ENCODE measurements at regions not wholly inside any gene's neighbourhood (a gene's known extent, or its start where the extent isn't known, plus 50 kb on each side); places are given as distances from the start of the nearest gene placed in this dataset.
"Not testable (repeated sequence)": the region's sequence is repeated elsewhere in the genome, so short reads cannot be mapped to it uniquely, and the experiment has no call there.

DNA sequence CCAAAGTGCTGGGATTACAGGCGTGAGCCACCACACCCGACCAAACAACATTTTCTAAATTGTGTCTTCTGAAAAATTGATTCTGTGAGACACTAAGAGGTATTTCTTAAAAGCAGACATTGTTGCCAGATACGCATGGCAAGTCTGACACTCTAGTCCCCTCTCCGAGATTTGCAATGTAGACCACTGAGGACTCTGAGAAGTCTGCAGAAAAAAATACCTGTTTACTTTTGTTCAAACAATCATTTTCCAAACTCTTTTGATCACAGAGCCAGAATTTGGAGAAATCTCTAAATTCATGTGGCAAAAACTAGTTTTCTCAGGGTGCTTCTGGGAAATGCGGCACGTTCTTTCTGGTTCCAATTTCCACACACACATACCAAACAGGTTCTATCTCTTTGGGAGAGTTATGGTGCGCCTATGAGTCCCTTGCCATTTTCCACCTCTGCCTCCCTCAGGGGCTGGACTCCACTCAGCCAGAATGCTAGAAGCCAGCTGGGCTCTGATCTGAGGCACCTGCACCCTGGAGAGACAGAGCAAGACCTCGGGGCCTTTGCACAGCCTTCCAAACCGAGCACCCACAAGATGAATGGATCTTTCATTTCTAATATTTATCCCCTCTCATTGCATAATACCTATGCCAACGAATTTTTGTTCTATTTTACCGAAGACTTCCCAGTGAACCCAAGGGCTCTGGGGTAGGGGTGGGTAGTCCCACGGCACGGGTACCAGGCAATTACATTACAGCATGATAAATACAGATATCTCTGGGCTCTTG lies 152.7 kb downstream of the MYCN start:
- H3K27ac ChIP-seq (ENCODE audit: low read depth in 1 of 2, low read length in 2 of 2), result no peak overlapping the region
- H3K4me3 ChIP-seq (ENCODE audit: low read length), result no peak overlapping the region
- TF ChIP-seq, protein P1, sequence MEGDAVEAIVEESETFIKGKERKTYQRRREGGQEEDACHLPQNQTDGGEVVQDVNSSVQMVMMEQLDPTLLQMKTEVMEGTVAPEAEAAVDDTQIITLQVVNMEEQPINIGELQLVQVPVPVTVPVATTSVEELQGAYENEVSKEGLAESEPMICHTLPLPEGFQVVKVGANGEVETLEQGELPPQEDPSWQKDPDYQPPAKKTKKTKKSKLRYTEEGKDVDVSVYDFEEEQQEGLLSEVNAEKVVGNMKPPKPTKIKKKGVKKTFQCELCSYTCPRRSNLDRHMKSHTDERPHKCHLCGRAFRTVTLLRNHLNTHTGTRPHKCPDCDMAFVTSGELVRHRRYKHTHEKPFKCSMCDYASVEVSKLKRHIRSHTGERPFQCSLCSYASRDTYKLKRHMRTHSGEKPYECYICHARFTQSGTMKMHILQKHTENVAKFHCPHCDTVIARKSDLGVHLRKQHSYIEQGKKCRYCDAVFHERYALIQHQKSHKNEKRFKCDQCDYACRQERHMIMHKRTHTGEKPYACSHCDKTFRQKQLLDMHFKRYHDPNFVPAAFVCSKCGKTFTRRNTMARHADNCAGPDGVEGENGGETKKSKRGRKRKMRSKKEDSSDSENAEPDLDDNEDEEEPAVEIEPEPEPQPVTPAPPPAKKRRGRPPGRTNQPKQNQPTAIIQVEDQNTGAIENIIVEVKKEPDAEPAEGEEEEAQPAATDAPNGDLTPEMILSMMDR (IDR thresholded peaks at IDR 0.05), result no peak
- no peaks in the 10 kb centered on the region for H3K4me1 ChIP-seq (ENCODE audit: insufficient read depth, low read length)
- DNase-seq, result no peak
- Mint-ChIP-seq H3K27me3 (no peaks in the 10 kb centered on the region), H3K9me3 (no peaks in the 10 kb centered on the region), H3K27ac (no peak overlapping the region), H3K4me3 (no peak overlapping the region), H3K4me1 (ENCODE audit: low read depth) (no peaks in the 10 kb centered on the region), H3K36me3 (ENCODE audit: low read depth) (no peaks in the 10 kb centered on the region)
- ChIA-PET POLR2A (no interaction called here), CTCF (interaction anchor here (0.7 kb wide), 1 partner anchor 1762 kb away, joined by 4 read pairs; no protein-coding TSS in a partner anchor)
- H3K9me3 ChIP-seq (ENCODE audit: control insufficient read depth in 1 of 2, insufficient read depth in 1 of 2, low read length in 2 of 2), result peaks cover 0 to 9% of the 10 kb centered on the region in 2 experiments
- H3K36me3 ChIP-seq (ENCODE audit: insufficient read depth, low read length), result no peaks in the 10 kb centered on the region
- ATAC-seq (ENCODE audit: poor library complexity), result no peak
- H3K27me3 ChIP-seq (ENCODE audit: control insufficient read depth in 1 of 2, insufficient read depth in 2 of 2, low read length in 2 of 2), result no peaks in the 10 kb centered on the region
- intact Hi-C loops (cut with DNase I, micrococcal nuclease), result no loop called here

GRCh38 chr2:16091576-16092282 lies 151.4 kb downstream of the MYCN start:
- TF ChIP-seq, protein P1 (IDR thresholded peaks at IDR 0.05), result no peak
- Mint-ChIP-seq H3K4me1 (ENCODE audit: low read depth) (no peaks in the 10 kb centered on the region), H3K27me3 (no peaks in the 10 kb centered on the region), H3K36me3 (ENCODE audit: low read depth) (no peaks in the 10 kb centered on the region), H3K4me3 (no peak overlapping the region), H3K27ac (no peak overlapping the region), H3K9me3 (no peaks in the 10 kb centered on the region)
- Histone ChIP-seq H3K9me3 (ENCODE audit: control insufficient read depth in 1 of 2, insufficient read depth in 1 of 2, low read length in 2 of 2) (peaks cover 0 to 9% of the 10 kb centered on the region in 2 experiments), H3K4me1 (ENCODE audit: insufficient read depth, low read length) (no peaks in the 10 kb centered on the region), H3K36me3 (ENCODE audit: insufficient read depth, low read length) (no peaks in the 10 kb centered on the region), H3K27me3 (ENCODE audit: control insufficient read depth in 1 of 2, insufficient read depth in 2 of 2, low read length in 2 of 2) (no peaks in the 10 kb centered on the region), H3K27ac (ENCODE audit: low read depth in 1 of 2, low read length in 2 of 2) (no peak overlapping the region), H3K4me3 (ENCODE audit: low read length) (no peak overlapping the region)
- ChIA-PET CTCF (interaction anchor here (0.7 kb wide), 1 partner anchor 1760 kb away, joined by 4 read pairs; no protein-coding TSS in a partner anchor), POLR2A (no interaction called here)
- no peak for ATAC-seq (ENCODE audit: poor library complexity)
- no peak for DNase-seq
- intact Hi-C loops (cut with DNase I, micrococcal nuclease), result no loop called here

DNA sequence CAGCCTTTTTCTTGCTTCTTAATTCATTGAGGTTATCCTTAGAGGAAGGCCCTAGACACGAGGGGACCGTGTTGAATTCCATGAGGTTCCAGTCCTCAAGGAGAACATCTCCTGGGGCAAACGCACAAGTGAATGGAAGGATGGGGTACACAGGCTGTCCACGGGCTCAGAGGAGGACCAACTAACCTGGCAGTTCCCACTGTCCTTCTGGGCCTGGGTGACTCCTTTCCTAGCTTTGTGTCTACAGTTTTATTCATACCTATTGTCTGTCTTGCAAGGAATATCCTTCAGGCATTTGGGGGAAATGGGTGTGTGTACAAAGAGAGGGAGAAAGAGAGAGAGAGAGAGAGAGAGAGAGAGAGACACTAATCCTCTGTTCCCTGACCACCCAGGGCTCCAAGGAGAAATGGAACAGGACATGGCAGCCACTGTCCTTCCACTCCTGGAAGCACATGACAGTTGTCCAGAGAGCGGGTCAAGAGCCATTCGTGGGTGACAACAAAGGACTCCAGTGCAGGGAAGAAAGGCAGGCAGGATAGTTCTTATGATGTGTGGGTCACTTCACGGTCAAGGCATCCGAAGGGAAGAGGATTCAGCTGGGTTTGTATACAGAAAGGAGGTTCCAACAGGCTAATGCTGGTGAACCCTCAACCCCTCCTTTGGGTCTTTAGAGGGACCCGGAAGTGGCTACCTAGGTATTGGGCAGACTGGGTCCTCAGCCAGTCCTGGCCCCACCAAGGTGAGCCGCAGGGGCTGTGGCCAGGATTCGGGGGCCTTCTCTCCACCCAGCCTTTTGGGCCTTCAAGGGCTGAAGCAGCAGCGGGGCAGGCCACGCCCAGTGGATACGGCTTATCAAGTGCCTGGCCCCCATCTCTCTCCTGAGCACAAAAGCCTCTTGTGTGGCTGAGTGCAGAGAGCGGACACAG lies 150.6 kb downstream of the MYCN start:
- ChIA-PET CTCF (no interaction called here), POLR2A (no interaction called here)
- no peaks in the 10 kb centered on the region for H3K36me3 Mint-ChIP-seq (ENCODE audit: low read depth)
- Histone ChIP-seq H3K27ac (ENCODE audit: low read depth in 1 of 2, low read length in 2 of 2) (no peak overlapping the region), H3K36me3 (ENCODE audit: insufficient read depth, low read length) (no peaks in the 10 kb centered on the region), H3K4me3 (ENCODE audit: low read length) (no peak overlapping the region), H3K27me3 (ENCODE audit: control insufficient read depth in 1 of 2, insufficient read depth in 2 of 2, low read length in 2 of 2) (no peaks in the 10 kb centered on the region), H3K9me3 (ENCODE audit: control insufficient read depth in 1 of 2, insufficient read depth in 1 of 2, low read length in 2 of 2) (peaks cover 0 to 9% of the 10 kb centered on the region in 2 experiments), H3K4me1 (ENCODE audit: insufficient read depth, low read length) (no peaks in the 10 kb centered on the region)
- TF ChIP-seq, protein P1 (IDR thresholded peaks at IDR 0.05), result no peak
- H3K4me3 Mint-ChIP-seq, result no peak overlapping the region
- ATAC-seq (ENCODE audit: poor library complexity) (no peak), DNase-seq (no peak)
- no peak overlapping the region for H3K27ac Mint-ChIP-seq
- no peaks in the 10 kb centered on the region for H3K27me3 Mint-ChIP-seq
- H3K9me3 Mint-ChIP-seq, result no peaks in the 10 kb centered on the region
- intact Hi-C loops (cut with DNase I, micrococcal nuclease), result no loop called here
- no peaks in the 10 kb centered on the region for H3K4me1 Mint-ChIP-seq (ENCODE audit: low read depth)

DNA sequence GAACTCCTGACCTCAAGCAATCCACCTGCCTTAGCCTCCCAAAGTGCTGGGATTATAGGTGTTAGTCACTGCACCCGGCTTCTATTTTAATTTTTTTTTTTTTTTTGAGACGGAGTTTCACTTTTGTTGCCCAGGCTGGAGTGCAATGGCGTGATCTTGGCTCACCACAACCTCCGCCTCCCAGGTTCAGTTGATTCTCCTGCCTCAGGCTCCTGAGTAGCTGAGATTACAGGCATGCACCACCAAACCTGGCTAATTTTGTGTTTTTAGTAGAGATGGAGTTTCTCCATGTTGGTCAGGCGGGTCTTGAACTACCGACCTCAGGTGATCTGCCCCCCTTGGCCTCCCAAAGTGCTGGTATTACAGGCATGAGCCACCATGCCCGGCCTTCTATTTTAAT lies 149.1 kb downstream of the MYCN start:
- H3K27me3 ChIP-seq (ENCODE audit: control insufficient read depth in 1 of 2, insufficient read depth in 2 of 2, low read length in 2 of 2); H3K27ac Mint-ChIP-seq; H3K36me3 Mint-ChIP-seq (ENCODE audit: low read depth); H3K27ac ChIP-seq (ENCODE audit: low read depth in 1 of 2, low read length in 2 of 2); H3K9me3 Mint-ChIP-seq; DNase-seq; H3K4me3 Mint-ChIP-seq; ATAC-seq (ENCODE audit: poor library complexity); POLR2A ChIA-PET; H3K9me3 ChIP-seq (ENCODE audit: control insufficient read depth in 1 of 2, insufficient read depth in 1 of 2, low read length in 2 of 2); H3K36me3 ChIP-seq (ENCODE audit: insufficient read depth, low read length); CTCF ChIA-PET; H3K4me1 Mint-ChIP-seq (ENCODE audit: low read depth); H3K4me3 ChIP-seq (ENCODE audit: low read length); H3K4me1 ChIP-seq (ENCODE audit: insufficient read depth, low read length); H3K27me3 Mint-ChIP-seq: not testable (repeated sequence)
- intact Hi-C loops (cut with DNase I, micrococcal nuclease), result loop anchor here in 1 of 2 experiments (5.0 kb wide), 1 partner anchor 147 kb away; the partner anchor contains the start of gene MYCN
